ENCODE measurements at regions not wholly inside any gene's neighbourhood (a gene's known extent, or its start where the extent isn't known, plus 50 kb on each side); places are given as distances from the start of the nearest gene placed in this dataset.

- no peak for DNase-seq
- Mint-ChIP-seq H3K4me1 (no peaks in the 10 kb centered on the region), H3K27me3 (no peaks in the 10 kb centered on the region), H3K4me3 (no peak overlapping the region), H3K9me3 (peaks cover 7 to 31% (median 17%) of the 10 kb centered on the region in 3 donors), H3K36me3 (no peaks in the 10 kb centered on the region), H3K27ac (no peak overlapping the region)
- H3K27me3 ChIP-seq (replicated peaks in 1 of 2; ENCODE audit: control insufficient read depth in 2 of 2, extremely low read depth in 1 of 2, insufficient read depth in 2 of 2, low read length in 1 of 2) = no peaks in the 10 kb centered on the region
- no peaks in the 10 kb centered on the region for H3K4me1 ChIP-seq (ENCODE audit: control insufficient read depth in 1 of 2, extremely low read depth in 1 of 2, insufficient read depth in 2 of 2, low read length in 2 of 2)
- POLR2A ChIA-PET = no interaction called here
- 100% methylated on average over 2 of the region's 3 CpGs for WGBS (ENCODE audit: insufficient coverage)
- no peaks in the 10 kb centered on the region for H3K36me3 ChIP-seq (ENCODE audit: control insufficient read depth in 2 of 2, extremely low read depth in 1 of 2, insufficient read depth in 1 of 2, low read length in 1 of 2)
- no peak for ATAC-seq (replicated peaks in 1 of 4)
- CTCF ChIA-PET = no interaction called here
- H3K27ac ChIP-seq (ENCODE audit: low read length) = no peak overlapping the region
- H3K4me3 ChIP-seq (ENCODE audit: control insufficient read depth in 1 of 2, extremely low read depth in 1 of 2, low read length in 1 of 2) = no peak overlapping the region
- no peaks in the 10 kb centered on the region for H3K9me3 ChIP-seq
Measured at GRCh38 chr7:52862321-52862720, 173.1 kb upstream of the POM121L12 start.

GRCh38 chr7:52857367-52857766, 178.1 kb upstream of the POM121L12 start:
- peaks cover 10 to 24% (median 14%) of the 10 kb centered on the region in 3 donors for H3K9me3 Mint-ChIP-seq
- H3K4me1 ChIP-seq (ENCODE audit: control insufficient read depth in 1 of 2, extremely low read depth in 1 of 2, insufficient read depth in 2 of 2, low read length in 2 of 2) = no peaks in the 10 kb centered on the region
- H3K27me3 ChIP-seq (replicated peaks in 1 of 2; ENCODE audit: control insufficient read depth in 2 of 2, extremely low read depth in 1 of 2, insufficient read depth in 2 of 2, low read length in 1 of 2) = no peaks in the 10 kb centered on the region
- no CpG with 5 or more reads among the region's 1 CpG for WGBS (ENCODE audit: insufficient coverage)
- H3K36me3 Mint-ChIP-seq = no peaks in the 10 kb centered on the region
- H3K36me3 ChIP-seq (ENCODE audit: control insufficient read depth in 2 of 2, extremely low read depth in 1 of 2, insufficient read depth in 1 of 2, low read length in 1 of 2) = no peaks in the 10 kb centered on the region
- H3K27ac Mint-ChIP-seq = no peak overlapping the region
- DNase-seq (no peak), ATAC-seq (replicated peaks in 1 of 4) (no peak)
- ChIA-PET CTCF (no interaction called here), POLR2A (no interaction called here)
- H3K9me3 ChIP-seq = no peaks in the 10 kb centered on the region
- no peaks in the 10 kb centered on the region for H3K27me3 Mint-ChIP-seq
- no peaks in the 10 kb centered on the region for H3K4me1 Mint-ChIP-seq
- H3K27ac ChIP-seq (ENCODE audit: low read length) = no peak overlapping the region
- H3K4me3 Mint-ChIP-seq = no peak overlapping the region
- H3K4me3 ChIP-seq (ENCODE audit: control insufficient read depth in 1 of 2, extremely low read depth in 1 of 2, low read length in 1 of 2) = no peak overlapping the region

DNA sequence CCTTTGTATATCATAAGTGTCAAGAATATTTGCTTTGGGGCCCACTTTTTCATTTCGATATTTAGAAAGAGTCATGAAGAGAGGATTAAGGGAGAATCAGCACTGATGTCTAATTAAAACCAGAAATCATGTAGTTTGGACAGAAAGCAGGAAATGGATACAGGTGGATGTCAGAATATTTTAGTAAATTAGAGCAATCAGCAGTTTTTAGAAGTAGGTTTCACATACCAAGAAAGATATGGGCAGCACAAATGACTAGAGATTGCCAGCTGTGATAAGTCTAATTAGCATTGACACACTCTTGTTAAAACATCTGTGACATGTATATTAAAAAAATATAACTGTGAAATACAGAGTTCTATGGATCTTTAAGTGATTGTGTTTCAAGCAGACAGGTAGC, 180.8 kb upstream of the POM121L12 start:
- Histone ChIP-seq H3K9me3 (no peaks in the 10 kb centered on the region), H3K27me3 (replicated peaks in 1 of 2; ENCODE audit: control insufficient read depth in 2 of 2, extremely low read depth in 1 of 2, insufficient read depth in 2 of 2, low read length in 1 of 2) (no peaks in the 10 kb centered on the region), H3K4me3 (ENCODE audit: control insufficient read depth in 1 of 2, extremely low read depth in 1 of 2, low read length in 1 of 2) (no peak overlapping the region), H3K36me3 (ENCODE audit: control insufficient read depth in 2 of 2, extremely low read depth in 1 of 2, insufficient read depth in 1 of 2, low read length in 1 of 2) (no peaks in the 10 kb centered on the region), H3K27ac (ENCODE audit: low read length) (no peak overlapping the region), H3K4me1 (ENCODE audit: control insufficient read depth in 1 of 2, extremely low read depth in 1 of 2, insufficient read depth in 2 of 2, low read length in 2 of 2) (no peaks in the 10 kb centered on the region)
- Mint-ChIP-seq H3K4me3 (no peak overlapping the region), H3K36me3 (no peaks in the 10 kb centered on the region), H3K27me3 (no peaks in the 10 kb centered on the region), H3K4me1 (no peaks in the 10 kb centered on the region), H3K27ac (no peak overlapping the region), H3K9me3 (peaks cover 12 to 23% (median 14%) of the 10 kb centered on the region in 3 donors)
- ATAC-seq (replicated peaks in 1 of 4) (no peak), DNase-seq (no peak)
- no CpG with 5 or more reads among the region's 1 CpG for WGBS (ENCODE audit: insufficient coverage)
- CTCF ChIA-PET = no interaction called here
- POLR2A ChIA-PET = no interaction called here

DNA sequence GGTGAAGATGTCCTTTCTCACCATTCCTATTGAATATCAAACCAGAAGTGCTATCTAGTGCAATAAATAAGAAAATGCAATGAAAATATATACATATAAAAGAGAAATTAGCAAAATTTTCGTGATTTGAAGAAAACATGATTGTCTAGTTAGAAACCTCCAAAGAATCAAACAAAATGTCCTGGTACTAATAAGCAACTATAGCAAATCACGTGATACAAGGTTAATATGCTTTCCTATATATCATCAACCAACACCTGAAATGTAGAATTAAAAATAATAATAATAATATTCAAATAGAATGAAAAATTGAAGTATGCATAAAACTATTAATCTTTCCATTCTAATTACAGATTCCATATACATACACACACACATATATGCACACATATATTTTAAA, 183.9 kb upstream of the POM121L12 start:
- Histone ChIP-seq H3K36me3 (ENCODE audit: control insufficient read depth in 2 of 2, extremely low read depth in 1 of 2, insufficient read depth in 1 of 2, low read length in 1 of 2) (no peaks in the 10 kb centered on the region), H3K27me3 (replicated peaks in 1 of 2; ENCODE audit: control insufficient read depth in 2 of 2, extremely low read depth in 1 of 2, insufficient read depth in 2 of 2, low read length in 1 of 2) (no peaks in the 10 kb centered on the region), H3K27ac (ENCODE audit: low read length) (no peak overlapping the region), H3K9me3 (no peaks in the 10 kb centered on the region), H3K4me1 (ENCODE audit: control insufficient read depth in 1 of 2, extremely low read depth in 1 of 2, insufficient read depth in 2 of 2, low read length in 2 of 2) (no peaks in the 10 kb centered on the region), H3K4me3 (ENCODE audit: control insufficient read depth in 1 of 2, extremely low read depth in 1 of 2, low read length in 1 of 2) (no peak overlapping the region)
- no peaks in the 10 kb centered on the region for H3K4me1 Mint-ChIP-seq
- ChIA-PET POLR2A (no interaction called here), CTCF (interaction anchor here in 1 of 2 donors (0.6 kb wide), 1 partner anchor 170 kb away, joined by 3 read pairs; no protein-coding TSS in a partner anchor)
- H3K9me3 Mint-ChIP-seq = peaks cover 16 to 30% (median 24%) of the 10 kb centered on the region in 3 donors
- no peak for ATAC-seq (replicated peaks in 1 of 4)
- H3K4me3 Mint-ChIP-seq = no peak overlapping the region
- H3K36me3 Mint-ChIP-seq = no peaks in the 10 kb centered on the region
- H3K27ac Mint-ChIP-seq = no peak overlapping the region
- no CpG with 5 or more reads among the region's 2 CpGs for WGBS (ENCODE audit: insufficient coverage)
- DNase-seq = no peak
- H3K27me3 Mint-ChIP-seq = no peaks in the 10 kb centered on the region

DNA sequence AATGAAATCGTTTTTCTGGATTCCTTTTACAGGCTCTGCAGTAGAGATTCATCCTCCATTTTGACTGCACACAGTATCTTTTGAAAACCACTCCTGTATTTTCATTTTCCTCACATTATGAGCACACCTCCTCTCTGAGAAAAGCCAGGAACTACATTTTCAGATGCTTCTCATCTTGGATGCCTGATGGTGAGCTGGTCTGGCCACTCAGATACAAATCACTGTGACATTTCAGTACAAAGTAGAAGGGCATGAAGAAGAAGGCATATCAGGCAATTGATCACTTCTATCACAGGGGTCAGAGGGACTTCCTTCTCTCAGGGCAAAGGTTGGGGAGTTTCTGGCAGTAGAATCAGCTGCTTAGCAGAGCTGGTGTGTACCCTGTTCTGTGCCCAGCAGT, 192.0 kb upstream of the POM121L12 start:
- DNase-seq = no peak
- Mint-ChIP-seq H3K36me3 (no peaks in the 10 kb centered on the region), H3K27ac (no peak overlapping the region), H3K9me3 (peaks cover 11 to 23% (median 18%) of the 10 kb centered on the region in 3 donors), H3K4me3 (no peak overlapping the region), H3K27me3 (no peaks in the 10 kb centered on the region), H3K4me1 (no peaks in the 10 kb centered on the region)
- POLR2A ChIA-PET = no interaction called here
- Histone ChIP-seq H3K27ac (ENCODE audit: low read length) (no peak overlapping the region), H3K9me3 (no peaks in the 10 kb centered on the region), H3K4me3 (ENCODE audit: control insufficient read depth in 1 of 2, extremely low read depth in 1 of 2, low read length in 1 of 2) (no peak overlapping the region), H3K4me1 (ENCODE audit: control insufficient read depth in 1 of 2, extremely low read depth in 1 of 2, insufficient read depth in 2 of 2, low read length in 2 of 2) (no peaks in the 10 kb centered on the region), H3K36me3 (ENCODE audit: control insufficient read depth in 2 of 2, extremely low read depth in 1 of 2, insufficient read depth in 1 of 2, low read length in 1 of 2) (no peaks in the 10 kb centered on the region), H3K27me3 (replicated peaks in 1 of 2; ENCODE audit: control insufficient read depth in 2 of 2, extremely low read depth in 1 of 2, insufficient read depth in 2 of 2, low read length in 1 of 2) (no peaks in the 10 kb centered on the region)
- CTCF ChIA-PET = no interaction called here
- WGBS (ENCODE audit: insufficient coverage) = no CpG with 5 or more reads among the region's 1 CpG
- no peak for ATAC-seq (replicated peaks in 1 of 4)

DNA sequence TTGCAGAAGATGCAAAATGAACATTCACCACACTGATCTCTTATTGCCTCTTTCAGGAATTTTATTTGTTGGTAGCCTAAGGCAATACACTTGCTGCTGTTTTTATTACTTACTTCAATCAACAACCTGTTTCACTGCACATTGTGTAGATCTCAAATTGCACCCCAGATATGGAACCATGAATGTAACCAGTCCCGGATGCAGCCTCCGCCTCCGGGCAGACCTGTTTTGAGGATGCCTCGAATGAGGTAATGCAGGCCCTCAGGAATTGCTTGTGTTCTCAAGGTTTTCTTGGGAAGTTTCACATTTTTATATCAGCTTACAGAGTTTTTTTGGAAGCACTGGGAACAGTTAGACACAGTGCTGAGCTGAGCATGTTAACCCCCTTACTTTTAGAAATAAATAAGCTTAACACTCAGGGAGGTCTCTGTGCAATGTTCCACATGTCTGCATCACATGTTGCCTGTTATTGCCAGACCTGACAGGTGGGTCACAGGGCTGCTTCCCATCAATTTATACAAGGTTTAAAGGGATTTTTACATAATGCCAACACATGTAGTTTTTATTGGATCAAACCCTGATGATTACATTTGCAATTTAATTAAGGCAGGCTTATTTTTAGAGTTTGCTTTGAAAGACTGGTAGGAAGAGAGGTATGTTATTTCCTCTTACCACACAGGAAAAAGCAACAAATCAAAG, 193.1 kb upstream of the POM121L12 start:
- no peak for DNase-seq
- H3K27ac ChIP-seq (ENCODE audit: low read length) = no peak overlapping the region
- POLR2A ChIA-PET = no interaction called here
- H3K9me3 ChIP-seq = no peaks in the 10 kb centered on the region
- Mint-ChIP-seq H3K27ac (no peak overlapping the region), H3K4me1 (no peaks in the 10 kb centered on the region), H3K36me3 (no peaks in the 10 kb centered on the region), H3K9me3 (peaks cover 14 to 27% (median 26%) of the 10 kb centered on the region in 3 donors), H3K4me3 (no peak overlapping the region), H3K27me3 (no peaks in the 10 kb centered on the region)
- ATAC-seq (replicated peaks in 1 of 4) = no peak
- H3K4me3 ChIP-seq (ENCODE audit: control insufficient read depth in 1 of 2, extremely low read depth in 1 of 2, low read length in 1 of 2) = no peak overlapping the region
- WGBS (ENCODE audit: insufficient coverage) = no CpG with 5 or more reads among the region's 4 CpGs
- no peaks in the 10 kb centered on the region for H3K36me3 ChIP-seq (ENCODE audit: control insufficient read depth in 2 of 2, extremely low read depth in 1 of 2, insufficient read depth in 1 of 2, low read length in 1 of 2)
- no peaks in the 10 kb centered on the region for H3K4me1 ChIP-seq (ENCODE audit: control insufficient read depth in 1 of 2, extremely low read depth in 1 of 2, insufficient read depth in 2 of 2, low read length in 2 of 2)
- H3K27me3 ChIP-seq (replicated peaks in 1 of 2; ENCODE audit: control insufficient read depth in 2 of 2, extremely low read depth in 1 of 2, insufficient read depth in 2 of 2, low read length in 1 of 2) = no peaks in the 10 kb centered on the region
- CTCF ChIA-PET = no interaction called here

GRCh38 chr7:52838981-52839411, 196.4 kb upstream of the POM121L12 start:
- no peaks in the 10 kb centered on the region for H3K36me3 ChIP-seq (ENCODE audit: control insufficient read depth in 2 of 2, extremely low read depth in 1 of 2, insufficient read depth in 1 of 2, low read length in 1 of 2)
- H3K9me3 Mint-ChIP-seq = peaks cover 19 to 28% (median 19%) of the 10 kb centered on the region in 3 donors
- no peak overlapping the region for H3K4me3 ChIP-seq (ENCODE audit: control insufficient read depth in 1 of 2, extremely low read depth in 1 of 2, low read length in 1 of 2)
- CTCF ChIA-PET = no interaction called here
- no peak overlapping the region for H3K27ac ChIP-seq (ENCODE audit: low read length)
- H3K4me1 Mint-ChIP-seq = no peaks in the 10 kb centered on the region
- POLR2A ChIA-PET = no interaction called here
- H3K27ac Mint-ChIP-seq = no peak overlapping the region
- ATAC-seq (replicated peaks in 1 of 4) (no peak), DNase-seq (no peak)
- H3K27me3 Mint-ChIP-seq = no peaks in the 10 kb centered on the region
- H3K4me3 Mint-ChIP-seq = no peak overlapping the region
- no peaks in the 10 kb centered on the region for H3K27me3 ChIP-seq (replicated peaks in 1 of 2; ENCODE audit: control insufficient read depth in 2 of 2, extremely low read depth in 1 of 2, insufficient read depth in 2 of 2, low read length in 1 of 2)
- no peaks in the 10 kb centered on the region for H3K36me3 Mint-ChIP-seq
- no peaks in the 10 kb centered on the region for H3K9me3 ChIP-seq
- no CpG with 5 or more reads among the region's 1 CpG for WGBS (ENCODE audit: insufficient coverage)
- no peaks in the 10 kb centered on the region for H3K4me1 ChIP-seq (ENCODE audit: control insufficient read depth in 1 of 2, extremely low read depth in 1 of 2, insufficient read depth in 2 of 2, low read length in 2 of 2)
